ENCODE measurements at regions not wholly inside any gene's neighbourhood (a gene's known extent, or its start where the extent isn't known, plus 50 kb on each side); places are given as distances from the start of the nearest gene placed in this dataset.

DNA sequence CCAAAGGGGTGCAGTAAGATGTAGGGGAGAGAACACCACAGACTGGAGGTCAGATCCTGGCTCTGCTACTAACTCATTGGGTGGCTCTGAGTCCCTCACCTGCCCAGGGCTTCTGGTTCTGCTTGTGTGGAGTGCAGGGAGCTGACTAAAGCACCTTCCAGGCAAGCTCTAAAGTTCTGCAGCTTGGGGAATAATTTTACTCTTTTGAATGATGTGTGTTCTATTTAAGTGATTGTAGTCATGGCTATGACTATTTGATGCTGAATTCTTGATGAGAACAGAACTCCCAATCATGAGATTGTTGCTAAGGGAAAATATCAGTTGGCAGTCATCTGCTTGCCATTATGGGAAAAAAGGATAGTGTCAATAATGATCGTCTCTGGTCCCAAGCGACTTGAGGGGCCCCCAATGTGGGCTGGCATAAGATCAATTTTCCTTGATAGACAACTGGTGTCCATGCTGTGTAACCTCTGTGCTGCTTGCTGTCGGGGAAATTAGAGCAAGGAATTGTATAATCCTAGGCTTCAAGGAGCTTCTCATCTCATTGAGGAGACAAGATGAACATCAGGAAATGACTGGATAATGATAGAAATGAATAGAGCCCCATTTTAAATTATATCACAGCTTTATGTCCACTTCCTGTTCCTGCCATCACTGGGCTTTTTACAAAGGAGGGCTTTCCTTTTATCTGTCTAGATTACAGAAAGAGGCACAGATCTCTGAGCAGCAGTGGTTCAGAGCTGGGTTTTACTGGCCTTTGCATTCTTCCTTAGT is 131.7 kb downstream of the SLC4A3 start:
- Histone ChIP-seq H3K4me1 (ENCODE audit: insufficient read depth) (no peaks in the 10 kb centered on the region), H3K27me3 (replicated peaks; ENCODE audit: insufficient read depth) (peaks cover 10% of the 10 kb centered on the region), H3K9ac (no peak overlapping the region), H3K36me3 (ENCODE audit: low read depth) (no peaks in the 10 kb centered on the region), H2AFZ (no peak overlapping the region), H3F3A (ENCODE audit: insufficient read depth) (no peaks in the 10 kb centered on the region), H4K20me1 (ENCODE audit: insufficient read depth) (no peaks in the 10 kb centered on the region), H3K9me3 (ENCODE audit: low read depth) (no peaks in the 10 kb centered on the region), H3K27ac (no peak overlapping the region), H3K9me2 (ENCODE audit: insufficient read depth) (no peaks in the 10 kb centered on the region), H3K4me2 (ENCODE audit: unreplicated experiment) (no peak overlapping the region), H3K4me3 (no peak overlapping the region), H3K79me2 (ENCODE audit: insufficient read depth) (no peaks in the 10 kb centered on the region)
- no peak for TF ChIP-seq EZH2phosphoT487 (IDR thresholded peaks at IDR 0.05; ENCODE audit: insufficient read depth, low read depth)
- TF ChIP-seq EZH2 (IDR thresholded peaks at IDR 0.05; ENCODE audit: insufficient read depth, poor library complexity, severe bottlenecking) = no peak
- no peak for DNase-seq
- in situ Hi-C loops (cut with MboI) = no loop called here
- WGBS, 2 experiments (ENCODE audit: low coverage in 1 of 2, low lambda C conversion rate in 2 of 2, missing lambda C conversion rate in 2 of 2) = 0 to 1% methylated on average over 3 of the region's 3 CpGs

DNA sequence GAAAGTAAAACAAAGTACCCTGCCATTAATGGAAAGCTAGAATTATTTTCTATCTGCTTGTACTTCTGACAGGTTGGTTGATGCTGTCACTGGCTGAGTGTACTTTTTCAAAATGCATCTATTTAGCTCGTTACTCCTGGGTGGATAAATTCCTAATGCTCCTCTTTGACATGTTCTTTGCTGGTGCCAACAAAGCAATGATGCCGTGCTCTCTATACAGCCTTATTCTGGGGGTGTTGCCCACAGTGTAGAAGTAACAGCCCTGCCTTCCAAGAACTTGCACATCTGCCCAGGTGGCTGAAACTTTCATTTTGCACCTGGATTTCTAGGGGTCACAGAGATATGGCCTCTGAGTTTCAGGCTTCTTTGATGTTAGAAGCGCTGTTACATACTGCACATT is 132.4 kb downstream of the SLC4A3 start:
- H3K79me2 ChIP-seq (ENCODE audit: insufficient read depth) = no peaks in the 10 kb centered on the region
- no peaks in the 10 kb centered on the region for H3K9me3 ChIP-seq (ENCODE audit: low read depth)
- in situ Hi-C loops (cut with MboI) = no loop called here
- H3K4me1 ChIP-seq (ENCODE audit: insufficient read depth) = no peaks in the 10 kb centered on the region
- no peaks in the 10 kb centered on the region for H3K9me2 ChIP-seq (ENCODE audit: insufficient read depth)
- no peak overlapping the region for H3K27ac ChIP-seq
- H3K27me3 ChIP-seq (replicated peaks; ENCODE audit: insufficient read depth) = peaks cover 10% of the 10 kb centered on the region
- H3K4me2 ChIP-seq (ENCODE audit: unreplicated experiment) = no peak overlapping the region
- no peak for DNase-seq
- no peaks in the 10 kb centered on the region for H4K20me1 ChIP-seq (ENCODE audit: insufficient read depth)
- H3K9ac ChIP-seq = no peak overlapping the region
- 10 to 12% methylated on average over 3 of the region's 3 CpGs for WGBS, 2 experiments (ENCODE audit: low coverage in 1 of 2, low lambda C conversion rate in 2 of 2, missing lambda C conversion rate in 2 of 2)
- no peaks in the 10 kb centered on the region for H3F3A ChIP-seq (ENCODE audit: insufficient read depth)
- H2AFZ ChIP-seq = no peak overlapping the region
- no peak for TF ChIP-seq EZH2phosphoT487 (IDR thresholded peaks at IDR 0.05; ENCODE audit: insufficient read depth, low read depth)
- no peak for TF ChIP-seq EZH2 (IDR thresholded peaks at IDR 0.05; ENCODE audit: insufficient read depth, poor library complexity, severe bottlenecking)
- no peak overlapping the region for H3K4me3 ChIP-seq
- no peaks in the 10 kb centered on the region for H3K36me3 ChIP-seq (ENCODE audit: low read depth)

DNA sequence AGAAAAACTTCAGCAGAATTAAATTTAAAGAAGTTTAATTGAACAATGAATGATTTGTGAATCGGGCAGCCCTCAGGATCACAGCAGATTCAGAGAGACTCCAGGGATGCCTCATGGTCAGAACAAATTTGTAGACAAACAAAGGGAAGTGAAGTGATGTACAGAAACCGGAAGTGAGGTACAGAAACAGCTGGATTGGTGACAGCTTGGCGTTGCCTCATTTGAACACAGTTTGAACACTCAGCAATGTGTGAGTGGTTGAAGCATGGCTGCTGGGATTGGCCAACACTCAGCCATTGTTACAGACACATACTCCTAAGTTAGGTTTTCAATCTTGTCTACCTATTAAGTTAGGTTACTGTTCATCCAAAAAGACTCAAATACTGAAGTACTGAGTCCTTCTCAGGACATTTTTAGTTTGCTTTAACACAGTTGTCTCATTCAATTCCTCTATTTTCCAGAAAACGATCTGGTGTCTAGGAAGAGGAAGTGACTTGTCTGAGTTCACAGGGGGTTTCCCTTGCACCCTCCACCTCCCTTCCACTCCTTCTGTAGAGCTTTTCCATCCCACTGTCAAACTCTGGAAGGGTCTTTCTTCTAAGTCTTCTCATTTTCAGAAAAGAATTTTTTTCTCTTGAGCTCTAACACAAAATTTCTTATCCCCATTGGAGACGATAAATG is 137.9 kb downstream of the SLC4A3 start:
- Histone ChIP-seq H3K9ac (no peak overlapping the region), H4K20me1 (ENCODE audit: insufficient read depth) (no peaks in the 10 kb centered on the region), H3K9me2 (ENCODE audit: insufficient read depth) (no peaks in the 10 kb centered on the region), H3K4me1 (ENCODE audit: insufficient read depth) (no peaks in the 10 kb centered on the region), H3K36me3 (ENCODE audit: low read depth) (no peaks in the 10 kb centered on the region), H3F3A (ENCODE audit: insufficient read depth) (no peaks in the 10 kb centered on the region), H3K4me3 (no peak overlapping the region), H3K4me2 (ENCODE audit: unreplicated experiment) (no peak overlapping the region), H2AFZ (no peak overlapping the region), H3K27ac (no peak overlapping the region), H3K79me2 (ENCODE audit: insufficient read depth) (no peaks in the 10 kb centered on the region), H3K9me3 (ENCODE audit: low read depth) (no peaks in the 10 kb centered on the region), H3K27me3 (replicated peaks; ENCODE audit: insufficient read depth) (peaks cover 10% of the 10 kb centered on the region; the same call in 1 of the 2 replicates)
- no peak for DNase-seq
- 15 to 17% methylated on average over 5 of the region's 5 CpGs for WGBS, 2 experiments (ENCODE audit: low coverage in 1 of 2, low lambda C conversion rate in 2 of 2, missing lambda C conversion rate in 2 of 2)
- in situ Hi-C loops (cut with MboI) = no loop called here
- TF ChIP-seq EZH2phosphoT487 (IDR thresholded peaks at IDR 0.05; ENCODE audit: insufficient read depth, low read depth) (no peak), EZH2 (IDR thresholded peaks at IDR 0.05; ENCODE audit: insufficient read depth, poor library complexity, severe bottlenecking) (no peak)

GRCh38 chr2:219766658-219767057 is 139.2 kb downstream of the SLC4A3 start:
- 58 to 60% methylated on average over 5 of the region's 5 CpGs for WGBS, 2 experiments (ENCODE audit: low coverage in 1 of 2, low lambda C conversion rate in 2 of 2, missing lambda C conversion rate in 2 of 2)
- Histone ChIP-seq H4K20me1 (ENCODE audit: insufficient read depth) (no peaks in the 10 kb centered on the region), H2AFZ (no peak overlapping the region), H3K4me2 (ENCODE audit: unreplicated experiment) (no peak overlapping the region), H3K27ac (no peak overlapping the region), H3K9ac (no peak overlapping the region), H3K9me3 (ENCODE audit: low read depth) (no peaks in the 10 kb centered on the region), H3K36me3 (ENCODE audit: low read depth) (no peaks in the 10 kb centered on the region), H3K9me2 (ENCODE audit: insufficient read depth) (no peaks in the 10 kb centered on the region), H3K79me2 (ENCODE audit: insufficient read depth) (no peaks in the 10 kb centered on the region), H3K4me1 (ENCODE audit: insufficient read depth) (no peaks in the 10 kb centered on the region), H3K4me3 (no peak overlapping the region), H3K27me3 (replicated peaks; ENCODE audit: insufficient read depth) (peaks cover 10% of the 10 kb centered on the region; the same call in 1 of the 2 replicates), H3F3A (ENCODE audit: insufficient read depth) (no peaks in the 10 kb centered on the region)
- TF ChIP-seq EZH2phosphoT487 (IDR thresholded peaks at IDR 0.05; ENCODE audit: insufficient read depth, low read depth) (no peak), EZH2 (IDR thresholded peaks at IDR 0.05; ENCODE audit: insufficient read depth, poor library complexity, severe bottlenecking) (no peak)
- no peak for DNase-seq
- in situ Hi-C loops (cut with MboI) = no loop called here
